SU-DHL-6 (cell line): ENCODE measurements at regions not wholly inside any gene's neighbourhood (a gene's known extent, or its start where the extent isn't known, plus 50 kb on each side); places are given as distances from the start of the nearest gene placed in this dataset.

Source experiments
- CTCF ChIP-seq: fragments of 200-600 bp; sonication (generic); IDR thresholded peaks from one replicate; pipeline ENCODE4 v1.5.1; 2017; ENCODE audit warnings: antibody characterized with exemption, mild to moderate bottlenecking, low read length, moderate library complexity; ENCODE audit not compliant: insufficient read depth, poor library complexity, severe bottlenecking
- EZH2phosphoT487 ChIP-seq: fragments of 200-600 bp; sonication (generic), shearing (Covaris generic); conservative IDR thresholded peaks from 2 replicates; pipeline ENCODE4 v1.6.1; 2018; ENCODE audit warnings: mild to moderate bottlenecking, antibody characterized with exemption, low read length, moderate library complexity, mixed read lengths

GRCh38 chr10:54903745-54904144 lies 102.7 kb upstream of the PCDH15 start:
- TF ChIP-seq CTCF = no peak
- TF ChIP-seq EZH2phosphoT487 = no peak
